ENCODE measurements at regions not wholly inside any gene's neighbourhood (a gene's known extent, or its start where the extent isn't known, plus 50 kb on each side); places are given as distances from the start of the nearest gene placed in this dataset.
"Not testable (repeated sequence)": the region's sequence is repeated elsewhere in the genome, so short reads cannot be mapped to it uniquely, and the experiment has no call there.

- DNase-seq = no peak
- TF ChIP-seq GATA1 (IDR thresholded peaks at IDR 0.05; ENCODE audit: low read depth, low read length) (no peak), POLR2A (IDR thresholded peaks at IDR 0.05; ENCODE audit: low read length) (no peak)
Observed at GRCh38 chrX:86887341-86887740, 630.3 kb upstream of the KLHL4 start.

- TF ChIP-seq GATA1 (IDR thresholded peaks at IDR 0.05; ENCODE audit: low read depth, low read length) (no peak), POLR2A (IDR thresholded peaks at IDR 0.05; ENCODE audit: low read length) (no peak)
Observed at GRCh38 chrX:86910027-86910426, 607.6 kb upstream of the KLHL4 start.

GRCh38 chrX:86910602-86911311, 606.8 kb upstream of the KLHL4 start:
- no peak for DNase-seq
- TF ChIP-seq POLR2A (IDR thresholded peaks at IDR 0.05; ENCODE audit: low read length) (no peak), GATA1 (IDR thresholded peaks at IDR 0.05; ENCODE audit: low read depth, low read length) (no peak)

More at GRCh38 chrX:86910027-86910426, 607.6 kb upstream of the KLHL4 start:
- no peak for DNase-seq

GRCh38 chrX:86914569-86914968, 603.0 kb upstream of the KLHL4 start:
- no peak for DNase-seq
- TF ChIP-seq POLR2A (IDR thresholded peaks at IDR 0.05; ENCODE audit: low read length) = no peak
- TF ChIP-seq GATA1 (IDR thresholded peaks at IDR 0.05; ENCODE audit: low read depth, low read length) = no peak

GRCh38 chrX:86917959-86918358, 599.6 kb upstream of the KLHL4 start:
- no peak for TF ChIP-seq POLR2A (IDR thresholded peaks at IDR 0.05; ENCODE audit: low read length)
- no peak for TF ChIP-seq GATA1 (IDR thresholded peaks at IDR 0.05; ENCODE audit: low read depth, low read length)

GRCh38 chrX:86930419-86930818, 587.2 kb upstream of the KLHL4 start:
- no peak for DNase-seq
- TF ChIP-seq POLR2A (IDR thresholded peaks at IDR 0.05; ENCODE audit: low read length) = no peak
- TF ChIP-seq GATA1 (IDR thresholded peaks at IDR 0.05; ENCODE audit: low read depth, low read length) = no peak

More at GRCh38 chrX:86917959-86918358, 599.6 kb upstream of the KLHL4 start:
- DNase-seq = no peak

- no peak for TF ChIP-seq POLR2A (IDR thresholded peaks at IDR 0.05; ENCODE audit: low read length)
- TF ChIP-seq GATA1 (IDR thresholded peaks at IDR 0.05; ENCODE audit: low read depth, low read length) = no peak
- no peak for DNase-seq
Observed at GRCh38 chrX:86935988-86936387, 581.6 kb upstream of the KLHL4 start.

- TF ChIP-seq GATA1 (IDR thresholded peaks at IDR 0.05; ENCODE audit: low read depth, low read length) = no peak
- no peak for TF ChIP-seq POLR2A (IDR thresholded peaks at IDR 0.05; ENCODE audit: low read length)
Observed at GRCh38 chrX:86946569-86946968, 571.0 kb upstream of the KLHL4 start.

GRCh38 chrX:86964321-86964720, 553.3 kb upstream of the KLHL4 start:
- DNase-seq = no peak
- TF ChIP-seq GATA1 (IDR thresholded peaks at IDR 0.05; ENCODE audit: low read depth, low read length) = no peak

More at GRCh38 chrX:86946569-86946968, 571.0 kb upstream of the KLHL4 start:
- DNase-seq = peak; percentile 0 to 2

- DNase-seq = no peak
- no peak for TF ChIP-seq POLR2A (IDR thresholded peaks at IDR 0.05; ENCODE audit: low read length)
- no peak for TF ChIP-seq GATA1 (IDR thresholded peaks at IDR 0.05; ENCODE audit: low read depth, low read length)
Observed at GRCh38 chrX:86981326-86981879, 536.2 kb upstream of the KLHL4 start.

GRCh38 chrX:86987351-86987750, 530.3 kb upstream of the KLHL4 start:
- not testable (repeated sequence) for DNase-seq

- no peak for DNase-seq
- TF ChIP-seq POLR2A (IDR thresholded peaks at IDR 0.05; ENCODE audit: low read length) (no peak), GATA1 (IDR thresholded peaks at IDR 0.05; ENCODE audit: low read depth, low read length) (no peak)
Observed at GRCh38 chrX:87003031-87003430, 514.6 kb upstream of the KLHL4 start.

- DNase-seq = no peak
- TF ChIP-seq POLR2A (IDR thresholded peaks at IDR 0.05; ENCODE audit: low read length) (no peak), GATA1 (IDR thresholded peaks at IDR 0.05; ENCODE audit: low read depth, low read length) (no peak)
Observed at GRCh38 chrX:87005183-87005582, 512.4 kb upstream of the KLHL4 start.

- no peak for DNase-seq
- TF ChIP-seq GATA1 (IDR thresholded peaks at IDR 0.05; ENCODE audit: low read depth, low read length) = no peak
- TF ChIP-seq POLR2A (IDR thresholded peaks at IDR 0.05; ENCODE audit: low read length) = no peak
Observed at GRCh38 chrX:87005885-87006284, 511.7 kb upstream of the KLHL4 start.

- no peak for DNase-seq
- TF ChIP-seq GATA1 (IDR thresholded peaks at IDR 0.05; ENCODE audit: low read depth, low read length) = no peak
- no peak for TF ChIP-seq POLR2A (IDR thresholded peaks at IDR 0.05; ENCODE audit: low read length)
Observed at GRCh38 chrX:87006561-87006960, 511.0 kb upstream of the KLHL4 start.
